Cardiac fibroblast (primary cell): ENCODE measurements at regions not wholly inside any gene's neighbourhood (a gene's known extent, or its start where the extent isn't known, plus 50 kb on each side); places are given as distances from the start of the nearest gene placed in this dataset.

Source experiments
- DNase-seq, 2 donors: peaks; one replicate each; pipeline versions ENCODE4 v3.0.0 to v3.0.0-alpha.2; 2010; ENCODE audit warnings: low read depth in 2 of 2
- H3K4me3 ChIP-seq, 2 donors: replicated peaks in 1 of 2; 1 replicate in 1 of 2; 2 replicates in 1 of 2; pipeline ENCODE4 v1.5.1; 2011; ENCODE audit warnings: low read depth in 2 of 2, low read length in 2 of 2, mild to moderate bottlenecking in 2 of 2, moderate library complexity in 1 of 2
- TF ChIP-seq, protein P1 (sequence below): IDR thresholded peaks from one replicate; pipeline ENCODE4 v1.5.1; 2011; ENCODE audit warnings: low read depth, mild to moderate bottlenecking, low read length, inconsistent platforms

DNA sequence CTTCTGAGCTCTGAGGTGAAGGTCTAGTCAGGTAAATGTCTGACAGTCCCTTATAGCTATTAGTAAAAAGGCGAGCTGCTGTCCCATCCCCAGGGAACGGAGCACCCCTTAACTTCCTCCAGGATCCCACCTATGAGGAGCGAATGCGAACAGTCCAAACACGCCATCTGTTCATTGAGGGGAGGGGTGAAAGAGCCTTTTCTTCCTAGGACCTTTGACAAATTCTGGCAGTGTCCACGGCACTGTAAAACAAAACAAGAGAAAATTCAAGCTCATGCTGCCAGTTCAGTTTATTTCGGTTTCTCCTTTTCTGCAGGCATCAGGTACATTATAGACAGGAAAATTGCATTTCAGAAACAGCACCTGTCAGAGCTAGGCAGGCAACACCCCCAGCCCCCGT, 253.8 kb upstream of the CADM1 start:
- TF ChIP-seq, protein P1, sequence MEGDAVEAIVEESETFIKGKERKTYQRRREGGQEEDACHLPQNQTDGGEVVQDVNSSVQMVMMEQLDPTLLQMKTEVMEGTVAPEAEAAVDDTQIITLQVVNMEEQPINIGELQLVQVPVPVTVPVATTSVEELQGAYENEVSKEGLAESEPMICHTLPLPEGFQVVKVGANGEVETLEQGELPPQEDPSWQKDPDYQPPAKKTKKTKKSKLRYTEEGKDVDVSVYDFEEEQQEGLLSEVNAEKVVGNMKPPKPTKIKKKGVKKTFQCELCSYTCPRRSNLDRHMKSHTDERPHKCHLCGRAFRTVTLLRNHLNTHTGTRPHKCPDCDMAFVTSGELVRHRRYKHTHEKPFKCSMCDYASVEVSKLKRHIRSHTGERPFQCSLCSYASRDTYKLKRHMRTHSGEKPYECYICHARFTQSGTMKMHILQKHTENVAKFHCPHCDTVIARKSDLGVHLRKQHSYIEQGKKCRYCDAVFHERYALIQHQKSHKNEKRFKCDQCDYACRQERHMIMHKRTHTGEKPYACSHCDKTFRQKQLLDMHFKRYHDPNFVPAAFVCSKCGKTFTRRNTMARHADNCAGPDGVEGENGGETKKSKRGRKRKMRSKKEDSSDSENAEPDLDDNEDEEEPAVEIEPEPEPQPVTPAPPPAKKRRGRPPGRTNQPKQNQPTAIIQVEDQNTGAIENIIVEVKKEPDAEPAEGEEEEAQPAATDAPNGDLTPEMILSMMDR: no peak
- no peak for DNase-seq
- H3K4me3 ChIP-seq: no peak overlapping the region

DNA sequence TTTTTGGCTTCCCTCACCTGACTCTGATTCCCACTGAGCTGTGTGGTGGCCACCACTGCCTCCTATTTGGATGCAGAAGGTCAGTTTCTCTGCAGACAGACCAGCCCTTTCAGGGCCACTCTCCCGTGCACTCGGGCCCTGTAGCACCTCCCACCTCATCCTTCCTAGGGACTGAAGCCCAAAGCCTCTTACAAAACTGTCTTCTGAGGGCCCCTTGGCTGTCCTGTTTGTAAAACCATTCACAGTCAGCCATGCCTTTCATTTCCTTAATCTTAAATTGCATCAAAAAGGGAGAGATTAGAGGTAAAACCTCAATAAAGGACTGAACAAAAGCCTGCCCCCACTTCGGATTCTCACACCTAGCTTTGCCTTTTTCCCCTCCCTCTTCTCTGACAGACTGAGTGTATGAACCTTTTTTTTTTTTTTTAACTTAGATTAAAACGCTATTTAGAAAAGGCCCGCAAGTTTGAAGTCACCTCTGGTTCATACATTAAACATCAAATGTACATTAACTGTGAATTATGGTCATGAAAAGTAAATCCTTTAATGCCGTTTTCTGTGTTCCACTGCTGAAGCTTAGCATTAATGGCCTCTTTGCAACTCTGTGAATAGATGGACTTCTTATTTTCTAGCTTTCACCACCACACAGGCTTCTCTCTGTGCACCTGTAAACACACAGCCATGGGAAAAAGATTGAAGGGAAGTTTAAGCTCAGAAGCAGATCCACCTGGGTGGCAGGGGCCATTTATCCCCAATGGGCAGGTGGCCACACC, 247.2 kb upstream of the CADM1 start:
- TF ChIP-seq, protein P1: no peak
- no peak for DNase-seq

DNA sequence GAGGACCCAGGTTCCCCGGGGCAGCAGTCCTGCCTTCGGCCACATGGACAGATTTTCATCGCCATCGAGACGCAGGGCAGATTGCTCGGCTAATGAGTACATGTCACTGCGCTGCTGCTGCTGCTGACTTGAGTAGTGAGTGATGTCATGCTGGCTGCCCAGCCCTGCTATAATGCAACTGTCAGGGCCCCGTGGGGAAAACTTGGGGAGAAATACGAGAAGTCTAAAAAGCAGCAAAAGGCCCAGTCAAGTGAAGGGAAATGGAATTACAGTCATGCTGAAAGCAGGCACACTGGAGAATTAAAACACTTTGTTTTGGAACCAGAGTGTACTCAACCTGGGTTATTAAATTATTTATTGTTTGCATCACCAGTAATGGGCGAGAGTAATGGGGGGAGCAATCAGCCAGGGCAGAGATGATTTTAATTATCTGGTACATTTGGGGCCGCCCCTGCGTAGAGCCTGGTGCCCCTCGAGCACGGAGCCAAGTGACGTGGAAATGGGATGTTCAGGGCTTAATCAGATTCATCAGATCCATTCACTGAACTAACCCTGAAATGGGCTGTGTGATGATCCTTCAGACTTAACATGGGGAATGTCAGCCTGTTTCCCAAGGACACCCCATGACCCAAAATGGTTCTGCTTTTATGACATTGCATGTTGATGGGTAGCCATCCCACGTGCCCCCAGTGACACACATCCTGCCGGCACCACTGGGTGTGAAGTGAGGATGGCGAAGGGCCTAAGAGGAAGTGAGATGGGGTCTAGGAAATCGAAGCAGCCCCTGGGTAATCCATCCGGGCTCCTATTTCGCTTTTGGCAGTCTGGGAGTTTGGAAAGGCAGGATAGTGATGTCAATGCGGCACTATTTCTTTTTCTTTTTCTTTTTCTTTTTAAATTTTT, 241.6 kb upstream of the CADM1 start:
- TF ChIP-seq, protein P1: no peak
- no peak overlapping the region for H3K4me3 ChIP-seq
- DNase-seq: no peak

More for the DNA sequence above, 247.2 kb upstream of the CADM1 start:
- H3K4me3 ChIP-seq: no peak overlapping the region

DNA sequence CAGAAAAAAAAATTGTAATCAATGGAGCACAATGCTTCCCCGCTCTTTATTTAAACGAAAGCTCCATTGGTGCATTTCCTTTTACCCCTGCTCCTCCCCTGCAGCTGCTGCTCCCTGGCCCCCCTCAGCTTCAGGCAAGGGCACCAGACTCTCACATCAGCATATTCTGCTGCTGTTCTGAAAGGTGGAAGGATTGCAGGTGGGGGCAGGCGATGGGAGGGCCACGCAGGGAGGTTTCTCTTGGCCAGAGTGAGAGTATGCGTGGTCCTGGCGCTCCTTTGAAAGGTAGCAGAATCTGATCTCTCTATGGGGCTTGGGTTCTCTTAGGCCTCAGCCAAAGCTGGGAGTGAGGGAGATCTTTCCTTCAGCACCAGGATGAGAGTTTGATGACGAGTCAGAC, 240.9 kb upstream of the CADM1 start:
- no peak overlapping the region for H3K4me3 ChIP-seq
- TF ChIP-seq, protein P1: no peak
- DNase-seq: no peak

DNA sequence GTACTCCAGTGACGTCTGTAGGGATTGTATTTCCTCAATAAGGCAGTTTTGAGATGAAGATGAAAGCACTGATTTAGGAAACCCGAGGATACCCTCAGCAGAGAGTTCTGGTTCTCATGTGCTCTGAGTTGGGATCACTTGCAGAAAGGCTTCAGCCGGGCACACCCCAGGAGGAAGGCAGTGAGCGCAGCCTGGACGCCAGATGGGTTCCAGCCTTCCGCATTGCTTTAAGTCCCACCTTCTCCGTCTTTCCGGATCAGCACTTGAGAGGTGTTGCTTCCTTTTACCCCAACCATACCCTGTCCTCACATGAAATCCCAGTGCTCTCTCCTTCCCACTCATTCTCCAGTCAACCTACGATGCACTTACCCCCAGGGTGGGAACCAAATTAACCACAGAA, 239.5 kb upstream of the CADM1 start:
- DNase-seq: no peak
- TF ChIP-seq, protein P1: no peak
- no peak overlapping the region for H3K4me3 ChIP-seq

DNA sequence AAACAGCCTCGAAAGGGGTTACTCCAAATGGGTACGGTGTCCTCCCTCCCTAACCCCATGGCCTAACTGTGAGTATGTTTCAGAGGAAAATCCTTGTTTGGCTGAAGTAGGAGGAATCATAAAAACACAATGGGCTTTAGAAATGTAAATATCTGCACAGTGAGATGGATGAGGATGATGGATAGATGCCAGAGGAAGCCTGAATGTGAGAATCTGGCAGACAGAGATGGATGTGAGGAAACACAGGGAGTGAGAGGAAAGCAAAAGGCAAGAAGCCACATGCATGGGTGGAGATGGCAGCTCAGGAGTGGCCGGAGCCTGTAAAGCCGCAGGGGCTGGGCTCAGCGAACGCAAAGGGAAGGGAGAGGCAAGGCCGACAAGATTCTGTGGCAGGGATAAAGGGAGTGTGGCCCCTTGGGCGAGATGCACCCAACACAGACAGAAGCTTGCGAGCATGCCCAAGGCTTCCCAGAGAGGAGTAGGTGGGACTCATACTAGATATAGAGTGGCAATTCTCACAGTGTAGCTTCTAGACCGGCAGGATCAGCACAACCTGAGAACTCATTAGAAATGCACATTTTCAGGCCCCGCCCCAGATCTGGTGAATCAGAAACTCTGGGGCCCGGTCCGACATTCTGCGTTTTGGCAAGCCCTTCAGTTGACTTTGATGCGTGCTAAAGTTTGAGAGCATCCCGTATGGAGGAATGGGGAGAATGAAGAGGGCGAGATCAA, 237.3 kb upstream of the CADM1 start:
- TF ChIP-seq, protein P1: no peak
- no peak for DNase-seq
- no peak overlapping the region for H3K4me3 ChIP-seq
